HCT116 (cell line): ENCODE measurements at regions not wholly inside any gene's neighbourhood (a gene's known extent, or its start where the extent isn't known, plus 50 kb on each side); places are given as distances from the start of the nearest gene placed in this dataset.

Experiments used
- ATAC-seq: fragments of 200-7000 bp; cut with Tn5 transposase; 2 replicates; pipeline ENCODE4 v1.9.1; 2020; ENCODE audit warnings: mild to moderate bottlenecking, moderate library complexity
- BruUV-seq: library from RNA; stranded (reverse); fragments of 400-500 nt; replicated peaks from 2 replicates; lab custom pipeline; 2021; lab: Mats Ljungman, UMichigan
- CTCF ChIA-PET: fragments of 300-600 bp; sonication (Branson Sonifier 250); formaldehyde crosslinking; loops from one replicate; lab custom pipeline; 2021; ENCODE audit warnings: antibody characterized with exemption; lab: Charles Lee
- POLR2A ChIA-PET: fragments of 300-600, 350-600 bp; sonication (Branson Sonifier 250); formaldehyde crosslinking; loops from one replicate; lab custom pipeline; 2021; ENCODE audit warnings: antibody characterized with exemption; lab: Charles Lee
- RAD21 ChIA-PET, 2 experiments: fragments of 300-600 bp; sonication (Branson Sonifier 250); formaldehyde crosslinking; loops; one replicate each; lab custom pipeline; 2023; ENCODE audit warnings: low total read pairs in 2 of 2; ENCODE audit not compliant: uncharacterized antibody in 2 of 2, unreplicated experiment in 2 of 2, low non-redundant PET in 1 of 2; lab: Charles Lee
- DNase-seq: peaks from one replicate; pipeline ENCODE4 v3.0.0-alpha.2; 2010; ENCODE audit warnings: low read depth, low spot score
- H2AFZ ChIP-seq: fragments of 200-600 bp; shearing (Covaris generic), sonication (generic); 2 replicates; pipeline ENCODE4 v1.6.1; 2017; ENCODE audit warnings: low read depth, mixed run types, mixed read lengths, antibody characterized with exemption, low read length; ENCODE audit not compliant: poor library complexity, severe bottlenecking
- H3K27ac ChIP-seq: 2 replicates; pipeline ENCODE4 v1.5.1; 2012; ENCODE audit warnings: low read depth, low read length
- H3K27me3 ChIP-seq: fragments of 200-600 bp; sonication (generic); 2 replicates; pipeline ENCODE4 v1.6.1; 2016; ENCODE audit warnings: mixed run types, low read length, mixed read lengths; ENCODE audit not compliant: insufficient read depth
- H3K36me3 ChIP-seq, 2 experiments: fragments of 200-500 bp in 1 of 2; fragments of 200-600 bp in 1 of 2; sonication (Bioruptor generic) in 1 of 2; sonication (generic) in 1 of 2; 2 replicates each; pipeline versions ENCODE4 v1.5.1 to v1.6.1; 2014 to 2016; ENCODE audit warnings: low read length in 2 of 2, inconsistent platforms in 1 of 2, mixed read lengths in 1 of 2, mixed run types in 1 of 2; ENCODE audit not compliant: insufficient read depth in 2 of 2, control insufficient read depth in 1 of 2
- H3K4me1 ChIP-seq, 2 experiments: fragments of 200-600 bp in 1 of 2; sonication (generic) in 1 of 2; 2 replicates each; pipeline versions ENCODE4 v1.5.1 to v1.6.1; 2012 to 2017; ENCODE audit warnings: low read length in 2 of 2, inconsistent platforms in 1 of 2, mild to moderate bottlenecking in 1 of 2, mixed read lengths in 1 of 2, mixed run types in 1 of 2, moderate library complexity in 1 of 2; ENCODE audit not compliant: insufficient read depth in 2 of 2, control insufficient read depth in 1 of 2
- H3K4me2 ChIP-seq: fragments of 200-600 bp; sonication (generic); 2 replicates; pipeline ENCODE4 v1.6.1; 2017; ENCODE audit warnings: mixed run types, low read length, mixed read lengths
- H3K4me3 ChIP-seq, 2 experiments: fragments of 200-600 bp in 1 of 2; sonication (generic) in 1 of 2; replicated peaks in 1 of 2; 2 replicates each; pipeline ENCODE4 v1.5.1; 2011 to 2016; ENCODE audit warnings: low read length in 2 of 2, control low read depth in 1 of 2, low read depth in 1 of 2, mild to moderate bottlenecking in 1 of 2, mixed read lengths in 1 of 2, mixed run types in 1 of 2
- H3K79me2 ChIP-seq: fragments of 200-600 bp; sonication (generic); 2 replicates; pipeline ENCODE4 v1.6.1; 2017; ENCODE audit warnings: mild to moderate bottlenecking, mixed run types, low read length, moderate library complexity, mixed read lengths; ENCODE audit not compliant: insufficient read depth
- H3K9ac ChIP-seq: fragments of 200-600 bp; sonication (generic); 2 replicates; pipeline ENCODE4 v1.6.1; 2016; ENCODE audit warnings: low read length, mixed read lengths
- H3K9me2 ChIP-seq: fragments of 200-600 bp; sonication (generic), shearing (Covaris generic); 2 replicates; pipeline ENCODE4 v1.6.1; 2017; ENCODE audit warnings: mixed run types, mild to moderate bottlenecking, moderate library complexity; ENCODE audit not compliant: insufficient read depth
- H3K9me3 ChIP-seq, 2 experiments: fragments of 200-500 bp in 1 of 2; fragments of 200-600 bp in 1 of 2; sonication (Bioruptor generic) in 1 of 2; sonication (generic) in 1 of 2; 2 replicates each; pipeline ENCODE4 v1.6.1; 2014 to 2017; ENCODE audit warnings: low read length in 2 of 2, mixed read lengths in 2 of 2, inconsistent platforms in 1 of 2, low read depth in 1 of 2, mild to moderate bottlenecking in 1 of 2, mixed run types in 1 of 2, moderate library complexity in 1 of 2; ENCODE audit not compliant: control insufficient read depth in 1 of 2, insufficient read depth in 1 of 2
- H4K20me1 ChIP-seq: fragments of 200-600 bp; sonication (generic), shearing (Covaris generic); 2 replicates; pipeline ENCODE4 v1.6.1; 2017; ENCODE audit warnings: mixed run types, mild to moderate bottlenecking, moderate library complexity; ENCODE audit not compliant: insufficient read depth
- CBX3 ChIP-seq: IDR thresholded peaks from 2 replicates; pipeline ENCODE4 v1.6.1; 2012; ENCODE audit warnings: low read depth
- CEBPB ChIP-seq: IDR thresholded peaks from 2 replicates; pipeline ENCODE4 v1.6.1; 2012; ENCODE audit warnings: low read depth
- EGR1 ChIP-seq: IDR thresholded peaks from 2 replicates; pipeline ENCODE4 v1.6.1; 2012; ENCODE audit warnings: low read depth
- ELF1 ChIP-seq: IDR thresholded peaks from 2 replicates; pipeline ENCODE4 v1.6.1; 2012; ENCODE audit warnings: low read depth, borderline replicate concordance
- EZH2 ChIP-seq: fragments of 200-600 bp; sonication (generic); IDR thresholded peaks from 2 replicates; pipeline ENCODE4 v1.6.1; 2017; ENCODE audit warnings: antibody characterized with exemption, mixed run types
- EZH2phosphoT487 ChIP-seq: fragments of 200-600 bp; IDR thresholded peaks from 2 replicates; pipeline ENCODE4 v1.6.1; 2018; ENCODE audit warnings: antibody characterized with exemption, borderline replicate concordance
- JUND ChIP-seq: IDR thresholded peaks from 2 replicates; pipeline ENCODE4 v1.6.1; 2012
- POLR2A ChIP-seq: IDR thresholded peaks from 2 replicates; pipeline ENCODE4 v1.7.0; 2011; ENCODE audit warnings: borderline replicate concordance; ENCODE audit not compliant: insufficient read depth, insufficient read length; ENCODE audit errors: extremely low read depth
- POLR2AphosphoS5 ChIP-seq: IDR thresholded peaks from 2 replicates; pipeline ENCODE4 v1.6.1; 2011; ENCODE audit warnings: mild to moderate bottlenecking, low read depth, low read length, moderate library complexity
- RAD21 ChIP-seq: IDR thresholded peaks from 2 replicates; pipeline ENCODE4 v1.6.1; 2012; ENCODE audit warnings: low read depth, mild to moderate bottlenecking
- SIN3A ChIP-seq: IDR thresholded peaks from 2 replicates; pipeline ENCODE4 v1.6.1; 2012; ENCODE audit warnings: low read depth
- SP1 ChIP-seq: IDR thresholded peaks from 2 replicates; pipeline ENCODE4 v1.6.1; 2012; ENCODE audit warnings: low read depth
- SRF ChIP-seq: IDR thresholded peaks from 2 replicates; pipeline ENCODE4 v1.6.1; 2012; ENCODE audit warnings: low read depth
- YY1 ChIP-seq: IDR thresholded peaks from 2 replicates; pipeline ENCODE4 v1.6.1; 2011; ENCODE audit warnings: low read length, low read depth, moderate library complexity, mild to moderate bottlenecking; ENCODE audit not compliant: insufficient replicate concordance; ENCODE audit errors: extremely low read depth
- ZFX ChIP-seq: fragments of 450-650 bp; IDR thresholded peaks from 2 replicates; pipeline ENCODE4 v1.6.1; 2017
- intact Hi-C: fragments of 100-400 bp; cut with micrococcal nuclease; formaldehyde crosslinking; loops from 2 replicates; pipeline ENCODE4 v1.10.0; 2022
- TF ChIP-seq, protein P1 (sequence below): IDR thresholded peaks from 2 replicates; pipeline ENCODE4 v1.6.1; 2012
- TF ChIP-seq, protein P2 (sequence below): IDR thresholded peaks from 2 replicates; pipeline ENCODE4 v1.6.1; 2011; ENCODE audit warnings: mild to moderate bottlenecking, low read length, moderate library complexity; ENCODE audit not compliant: insufficient replicate concordance; ENCODE audit errors: extremely low read depth
- TF ChIP-seq, protein P3 (sequence below): IDR thresholded peaks from 2 replicates; pipeline ENCODE4 v1.6.1; 2012
- TF ChIP-seq, protein P4 (sequence below): IDR thresholded peaks from 2 replicates; pipeline ENCODE4 v1.6.1; 2012; ENCODE audit warnings: low read depth
- TF ChIP-seq, protein P5 (sequence below), 3 experiments: fragments of 200-600 bp in 1 of 3; sonication (generic) in 1 of 3; IDR thresholded peaks in 2 of 3; conservative IDR thresholded peaks in 1 of 3; 2 replicates each; pipeline ENCODE4 v1.5.1; 2012 to 2017; ENCODE audit warnings: low read depth in 2 of 3, low read length in 2 of 3, antibody characterized with exemption in 1 of 3, borderline replicate concordance in 1 of 3, control low read depth in 1 of 3, mild to moderate bottlenecking in 1 of 3, mixed read lengths in 1 of 3, mixed run types in 1 of 3, moderate library complexity in 1 of 3; ENCODE audit not compliant: insufficient read depth in 1 of 3

DNA sequence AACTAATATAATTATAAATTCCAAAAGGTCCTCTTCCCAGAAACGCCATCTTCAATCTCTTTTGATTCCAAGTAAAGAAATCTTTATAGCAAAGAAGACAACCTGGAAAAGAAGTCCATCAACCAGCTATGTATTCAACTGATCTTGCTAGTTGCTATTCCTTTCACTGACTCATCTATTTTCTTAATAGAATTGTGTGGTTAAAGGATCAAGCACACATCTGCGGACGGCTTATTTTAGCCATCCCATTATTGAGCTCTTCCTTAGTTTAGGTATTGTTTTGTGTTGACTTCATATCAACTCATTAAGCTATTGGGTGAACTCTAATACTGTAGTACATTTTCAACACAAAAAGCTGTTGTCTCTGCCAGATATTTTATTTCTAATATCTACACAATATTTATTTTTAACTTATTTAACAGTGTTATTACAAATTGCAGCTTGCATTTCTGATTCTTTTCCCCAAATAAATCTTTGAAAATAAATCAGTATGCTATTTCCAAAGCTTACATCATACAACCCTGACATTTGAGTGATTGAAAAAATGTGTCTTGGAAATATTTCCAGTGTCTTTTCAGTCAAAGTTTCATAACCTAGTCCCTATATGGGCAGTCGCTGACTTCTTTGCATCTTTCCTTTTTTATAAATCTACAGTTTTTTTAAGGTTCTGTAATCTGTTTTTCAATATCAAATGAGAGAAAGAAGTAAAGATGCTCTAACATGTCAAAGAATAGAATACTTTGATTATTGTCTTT is 158.8 kb upstream of the SPRY2 start:
- CTCF ChIA-PET: no interaction called here

More for the DNA sequence above, 158.8 kb upstream of the SPRY2 start:
- Histone ChIP-seq H3K27ac (no peak overlapping the region), H3K9ac (no peak overlapping the region), H3K79me2 (no peaks in the 10 kb centered on the region), H3K4me3 (no peak overlapping the region), H3K4me2 (no peak overlapping the region), H3K9me3 (no peaks in the 10 kb centered on the region), H2AFZ (no peak overlapping the region), H4K20me1 (no peaks in the 10 kb centered on the region), H3K27me3 (no peaks in the 10 kb centered on the region)
- DNase-seq: no peak
- RAD21 ChIA-PET: no interaction called here
- no TSS peak for BruUV-seq
- TF ChIP-seq SIN3A: no peak
- no peak for TF ChIP-seq POLR2A
- TF ChIP-seq SP1: no peak
- TF ChIP-seq, protein P1, sequence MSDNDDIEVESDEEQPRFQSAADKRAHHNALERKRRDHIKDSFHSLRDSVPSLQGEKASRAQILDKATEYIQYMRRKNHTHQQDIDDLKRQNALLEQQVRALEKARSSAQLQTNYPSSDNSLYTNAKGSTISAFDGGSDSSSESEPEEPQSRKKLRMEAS: no peak
- TF ChIP-seq, protein P2, sequence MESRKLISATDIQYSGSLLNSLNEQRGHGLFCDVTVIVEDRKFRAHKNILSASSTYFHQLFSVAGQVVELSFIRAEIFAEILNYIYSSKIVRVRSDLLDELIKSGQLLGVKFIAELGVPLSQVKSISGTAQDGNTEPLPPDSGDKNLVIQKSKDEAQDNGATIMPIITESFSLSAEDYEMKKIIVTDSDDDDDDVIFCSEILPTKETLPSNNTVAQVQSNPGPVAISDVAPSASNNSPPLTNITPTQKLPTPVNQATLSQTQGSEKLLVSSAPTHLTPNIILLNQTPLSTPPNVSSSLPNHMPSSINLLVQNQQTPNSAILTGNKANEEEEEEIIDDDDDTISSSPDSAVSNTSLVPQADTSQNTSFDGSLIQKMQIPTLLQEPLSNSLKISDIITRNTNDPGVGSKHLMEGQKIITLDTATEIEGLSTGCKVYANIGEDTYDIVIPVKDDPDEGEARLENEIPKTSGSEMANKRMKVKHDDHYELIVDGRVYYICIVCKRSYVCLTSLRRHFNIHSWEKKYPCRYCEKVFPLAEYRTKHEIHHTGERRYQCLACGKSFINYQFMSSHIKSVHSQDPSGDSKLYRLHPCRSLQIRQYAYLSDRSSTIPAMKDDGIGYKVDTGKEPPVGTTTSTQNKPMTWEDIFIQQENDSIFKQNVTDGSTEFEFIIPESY: no peak
- TF ChIP-seq, protein P3, sequence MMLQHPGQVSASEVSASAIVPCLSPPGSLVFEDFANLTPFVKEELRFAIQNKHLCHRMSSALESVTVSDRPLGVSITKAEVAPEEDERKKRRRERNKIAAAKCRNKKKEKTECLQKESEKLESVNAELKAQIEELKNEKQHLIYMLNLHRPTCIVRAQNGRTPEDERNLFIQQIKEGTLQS: no peak
- TF ChIP-seq POLR2AphosphoS5: no peak
- TF ChIP-seq ZFX: no peak
- no peak for TF ChIP-seq ELF1
- no peak for TF ChIP-seq SRF
- no peak for TF ChIP-seq RAD21
- TF ChIP-seq JUND: no peak
- no peak for TF ChIP-seq EZH2phosphoT487
- TF ChIP-seq EGR1: no peak
- no peak for TF ChIP-seq CBX3
- no peak for TF ChIP-seq YY1
- TF ChIP-seq EZH2: no peak
- no peak for TF ChIP-seq CEBPB
- TF ChIP-seq, protein P4, sequence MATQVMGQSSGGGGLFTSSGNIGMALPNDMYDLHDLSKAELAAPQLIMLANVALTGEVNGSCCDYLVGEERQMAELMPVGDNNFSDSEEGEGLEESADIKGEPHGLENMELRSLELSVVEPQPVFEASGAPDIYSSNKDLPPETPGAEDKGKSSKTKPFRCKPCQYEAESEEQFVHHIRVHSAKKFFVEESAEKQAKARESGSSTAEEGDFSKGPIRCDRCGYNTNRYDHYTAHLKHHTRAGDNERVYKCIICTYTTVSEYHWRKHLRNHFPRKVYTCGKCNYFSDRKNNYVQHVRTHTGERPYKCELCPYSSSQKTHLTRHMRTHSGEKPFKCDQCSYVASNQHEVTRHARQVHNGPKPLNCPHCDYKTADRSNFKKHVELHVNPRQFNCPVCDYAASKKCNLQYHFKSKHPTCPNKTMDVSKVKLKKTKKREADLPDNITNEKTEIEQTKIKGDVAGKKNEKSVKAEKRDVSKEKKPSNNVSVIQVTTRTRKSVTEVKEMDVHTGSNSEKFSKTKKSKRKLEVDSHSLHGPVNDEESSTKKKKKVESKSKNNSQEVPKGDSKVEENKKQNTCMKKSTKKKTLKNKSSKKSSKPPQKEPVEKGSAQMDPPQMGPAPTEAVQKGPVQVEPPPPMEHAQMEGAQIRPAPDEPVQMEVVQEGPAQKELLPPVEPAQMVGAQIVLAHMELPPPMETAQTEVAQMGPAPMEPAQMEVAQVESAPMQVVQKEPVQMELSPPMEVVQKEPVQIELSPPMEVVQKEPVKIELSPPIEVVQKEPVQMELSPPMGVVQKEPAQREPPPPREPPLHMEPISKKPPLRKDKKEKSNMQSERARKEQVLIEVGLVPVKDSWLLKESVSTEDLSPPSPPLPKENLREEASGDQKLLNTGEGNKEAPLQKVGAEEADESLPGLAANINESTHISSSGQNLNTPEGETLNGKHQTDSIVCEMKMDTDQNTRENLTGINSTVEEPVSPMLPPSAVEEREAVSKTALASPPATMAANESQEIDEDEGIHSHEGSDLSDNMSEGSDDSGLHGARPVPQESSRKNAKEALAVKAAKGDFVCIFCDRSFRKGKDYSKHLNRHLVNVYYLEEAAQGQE: no peak
- TF ChIP-seq, protein P5, sequence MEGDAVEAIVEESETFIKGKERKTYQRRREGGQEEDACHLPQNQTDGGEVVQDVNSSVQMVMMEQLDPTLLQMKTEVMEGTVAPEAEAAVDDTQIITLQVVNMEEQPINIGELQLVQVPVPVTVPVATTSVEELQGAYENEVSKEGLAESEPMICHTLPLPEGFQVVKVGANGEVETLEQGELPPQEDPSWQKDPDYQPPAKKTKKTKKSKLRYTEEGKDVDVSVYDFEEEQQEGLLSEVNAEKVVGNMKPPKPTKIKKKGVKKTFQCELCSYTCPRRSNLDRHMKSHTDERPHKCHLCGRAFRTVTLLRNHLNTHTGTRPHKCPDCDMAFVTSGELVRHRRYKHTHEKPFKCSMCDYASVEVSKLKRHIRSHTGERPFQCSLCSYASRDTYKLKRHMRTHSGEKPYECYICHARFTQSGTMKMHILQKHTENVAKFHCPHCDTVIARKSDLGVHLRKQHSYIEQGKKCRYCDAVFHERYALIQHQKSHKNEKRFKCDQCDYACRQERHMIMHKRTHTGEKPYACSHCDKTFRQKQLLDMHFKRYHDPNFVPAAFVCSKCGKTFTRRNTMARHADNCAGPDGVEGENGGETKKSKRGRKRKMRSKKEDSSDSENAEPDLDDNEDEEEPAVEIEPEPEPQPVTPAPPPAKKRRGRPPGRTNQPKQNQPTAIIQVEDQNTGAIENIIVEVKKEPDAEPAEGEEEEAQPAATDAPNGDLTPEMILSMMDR (IDR thresholded peaks at IDR 0.05 in 2 of 3, conservative IDR thresholded peaks at IDR 0.05 in 1 of 3; ENCODE audit: borderline replicate concordance in 1 of 3, insufficient read depth in 1 of 3, low read depth in 2 of 3, low read length in 2 of 3): no peak
- TF ChIP-seq, all 23 proteins: peak for 0
- intact Hi-C loops: no loop called here
- POLR2A ChIA-PET: no interaction called here
- no peak for ATAC-seq
- no peaks in the 10 kb centered on the region for H3K9me2 ChIP-seq
- no peaks in the 10 kb centered on the region for H3K36me3 ChIP-seq
- no peaks in the 10 kb centered on the region for H3K4me1 ChIP-seq
